HG03097 (cell line): ENCODE measurements at regions not wholly inside any gene's neighbourhood (a gene's known extent, or its start where the extent isn't known, plus 50 kb on each side); places are given as distances from the start of the nearest gene placed in this dataset.
"Not testable (repeated sequence)": the region's sequence is repeated elsewhere in the genome, so short reads cannot be mapped to it uniquely, and the experiment has no call there.

ENCODE experiments used
- ATAC-seq: cut with Tn5 transposase; IDR thresholded peaks from one replicate; pipeline ENCODE4 v1.9.1; 2021; ENCODE audit not compliant: unreplicated experiment, low FRiP score

GRCh38 chrX:113195949-113196348 is 355.3 kb upstream of the AMOT start:
- no peak for ATAC-seq

- ATAC-seq = no peak
These were observed 351.8 kb upstream of the AMOT start for GRCh38 chrX:113192418-113192817.

GRCh38 chrX:113157496-113157895 is 316.9 kb upstream of the AMOT start:
- ATAC-seq = no peak

GRCh38 chrX:113154315-113154714 is 313.7 kb upstream of the AMOT start:
- ATAC-seq = not testable (repeated sequence)

- no peak for ATAC-seq
These were observed 296.2 kb upstream of the AMOT start for GRCh38 chrX:113136836-113137235.

GRCh38 chrX:113133316-113133715 is 292.7 kb upstream of the AMOT start:
- ATAC-seq = no peak

GRCh38 chrX:113124693-113125092 is 284.1 kb upstream of the AMOT start:
- no peak for ATAC-seq

GRCh38 chrX:113075521-113075920 is 234.9 kb upstream of the AMOT start:
- no peak for ATAC-seq

GRCh38 chrX:113059714-113060113 is 219.1 kb upstream of the AMOT start:
- no peak for ATAC-seq

- ATAC-seq = no peak
These were observed 218.0 kb upstream of the AMOT start for GRCh38 chrX:113058634-113059033.

GRCh38 chrX:113048896-113049295 is 208.3 kb upstream of the AMOT start:
- ATAC-seq = no peak

- no peak for ATAC-seq
These were observed 207.8 kb upstream of the AMOT start for GRCh38 chrX:113048480-113048879.

- no peak for ATAC-seq
These were observed 193.5 kb upstream of the AMOT start for GRCh38 chrX:113033966-113034680.

- no peak for ATAC-seq
These were observed 179.3 kb upstream of the AMOT start for GRCh38 chrX:113019958-113020357.

- no peak for ATAC-seq
These were observed 169.2 kb upstream of the AMOT start for GRCh38 chrX:113009837-113010236.

GRCh38 chrX:113009029-113009428 is 168.4 kb upstream of the AMOT start:
- no peak for ATAC-seq

- no peak for ATAC-seq
These were observed 161.2 kb upstream of the AMOT start for GRCh38 chrX:113001836-113002235.

- no peak for ATAC-seq
These were observed 157.4 kb upstream of the AMOT start for GRCh38 chrX:112997991-112998390.

GRCh38 chrX:112991801-112992200 is 151.2 kb upstream of the AMOT start:
- ATAC-seq = no peak

- no peak for ATAC-seq
These were observed 139.2 kb upstream of the AMOT start for GRCh38 chrX:112979879-112980278.

GRCh38 chrX:112968351-112969133 is 127.9 kb upstream of the AMOT start:
- ATAC-seq = no peak

- ATAC-seq = no peak
These were observed 127.3 kb upstream of the AMOT start for GRCh38 chrX:112967903-112968302.
